ENCODE measurements at regions not wholly inside any gene's neighbourhood (a gene's known extent, or its start where the extent isn't known, plus 50 kb on each side); places are given as distances from the start of the nearest gene placed in this dataset.

GRCh38 chr7:115406219-115406618 lies 484.3 kb downstream of the MDFIC start:
- Histone ChIP-seq H3K36me3 (no peaks in the 10 kb centered on the region), H3K4me1 (ENCODE audit: insufficient read depth) (no peaks in the 10 kb centered on the region), H3K9me3 (no peaks in the 10 kb centered on the region), H3K4me3 (no peak overlapping the region), H3K27ac (no peak overlapping the region), H3K27me3 (no peaks in the 10 kb centered on the region)
- no peak for DNase-seq
- no peak for TF ChIP-seq EP300 (IDR thresholded peaks at IDR 0.05)
- TF ChIP-seq CTCF (IDR thresholded peaks at IDR 0.05): no peak
- TF ChIP-seq POLR2A (IDR thresholded peaks at IDR 0.05): no peak
- intact Hi-C loops (cut with DNase I): no loop called here

- Histone ChIP-seq H3K4me1 (ENCODE audit: insufficient read depth) (no peaks in the 10 kb centered on the region), H3K9me3 (no peaks in the 10 kb centered on the region), H3K27ac (no peak overlapping the region), H3K4me3 (no peak overlapping the region), H3K27me3 (no peaks in the 10 kb centered on the region), H3K36me3 (no peaks in the 10 kb centered on the region)
- intact Hi-C loops (cut with DNase I): no loop called here
- TF ChIP-seq POLR2A (IDR thresholded peaks at IDR 0.05) (no peak), CTCF (IDR thresholded peaks at IDR 0.05) (no peak), EP300 (IDR thresholded peaks at IDR 0.05) (no peak)
- DNase-seq: no peak
Measured at GRCh38 chr7:115387137-115387536, 465.2 kb downstream of the MDFIC start.

GRCh38 chr7:115379321-115379720 lies 457.4 kb downstream of the MDFIC start:
- Histone ChIP-seq H3K36me3 (no peaks in the 10 kb centered on the region), H3K27ac (no peak overlapping the region), H3K27me3 (no peaks in the 10 kb centered on the region), H3K4me1 (ENCODE audit: insufficient read depth) (no peaks in the 10 kb centered on the region), H3K4me3 (no peak overlapping the region), H3K9me3 (no peaks in the 10 kb centered on the region)
- TF ChIP-seq POLR2A (IDR thresholded peaks at IDR 0.05): no peak
- TF ChIP-seq CTCF (IDR thresholded peaks at IDR 0.05): no peak
- no peak for TF ChIP-seq EP300 (IDR thresholded peaks at IDR 0.05)
- DNase-seq: no peak
- WGBS, 3 donors: 90 to 96% (median 95%) methylated on average over 1 of the region's 1 CpG
- intact Hi-C loops (cut with DNase I): no loop called here

- intact Hi-C loops (cut with DNase I): no loop called here
- no peaks in the 10 kb centered on the region for H3K36me3 ChIP-seq
- H3K9me3 ChIP-seq: no peaks in the 10 kb centered on the region
- DNase-seq: no peak
- H3K27me3 ChIP-seq: no peaks in the 10 kb centered on the region
- no peak overlapping the region for H3K4me3 ChIP-seq
- H3K27ac ChIP-seq: no peak overlapping the region
- no peak for TF ChIP-seq CTCF (IDR thresholded peaks at IDR 0.05)
- TF ChIP-seq POLR2A (IDR thresholded peaks at IDR 0.05): no peak
- TF ChIP-seq EP300 (IDR thresholded peaks at IDR 0.05): no peak
- no peaks in the 10 kb centered on the region for H3K4me1 ChIP-seq (ENCODE audit: insufficient read depth)
Measured at GRCh38 chr7:115368998-115369397, 447.1 kb downstream of the MDFIC start.

GRCh38 chr7:115363916-115364315 lies 442.0 kb downstream of the MDFIC start:
- intact Hi-C loops (cut with DNase I): no loop called here
- TF ChIP-seq CTCF (IDR thresholded peaks at IDR 0.05): no peak
- TF ChIP-seq EP300 (IDR thresholded peaks at IDR 0.05): no peak
- no peak for TF ChIP-seq POLR2A (IDR thresholded peaks at IDR 0.05)
- 94 to 96% (median 95%) methylated on average over 2 of the region's 2 CpGs for WGBS, 3 donors

More at GRCh38 chr7:115363916-115364315, 442.0 kb downstream of the MDFIC start:
- no peak overlapping the region for H3K4me3 ChIP-seq
- no peaks in the 10 kb centered on the region for H3K9me3 ChIP-seq
- no peaks in the 10 kb centered on the region for H3K27me3 ChIP-seq
- no peaks in the 10 kb centered on the region for H3K4me1 ChIP-seq (ENCODE audit: insufficient read depth)
- H3K27ac ChIP-seq: no peak overlapping the region
- DNase-seq: no peak
- H3K36me3 ChIP-seq: no peaks in the 10 kb centered on the region

All from ovary (tissue), 7 donors.